ENCODE measurements at regions not wholly inside any gene's neighbourhood (a gene's known extent, or its start where the extent isn't known, plus 50 kb on each side); places are given as distances from the start of the nearest gene placed in this dataset.

DNA sequence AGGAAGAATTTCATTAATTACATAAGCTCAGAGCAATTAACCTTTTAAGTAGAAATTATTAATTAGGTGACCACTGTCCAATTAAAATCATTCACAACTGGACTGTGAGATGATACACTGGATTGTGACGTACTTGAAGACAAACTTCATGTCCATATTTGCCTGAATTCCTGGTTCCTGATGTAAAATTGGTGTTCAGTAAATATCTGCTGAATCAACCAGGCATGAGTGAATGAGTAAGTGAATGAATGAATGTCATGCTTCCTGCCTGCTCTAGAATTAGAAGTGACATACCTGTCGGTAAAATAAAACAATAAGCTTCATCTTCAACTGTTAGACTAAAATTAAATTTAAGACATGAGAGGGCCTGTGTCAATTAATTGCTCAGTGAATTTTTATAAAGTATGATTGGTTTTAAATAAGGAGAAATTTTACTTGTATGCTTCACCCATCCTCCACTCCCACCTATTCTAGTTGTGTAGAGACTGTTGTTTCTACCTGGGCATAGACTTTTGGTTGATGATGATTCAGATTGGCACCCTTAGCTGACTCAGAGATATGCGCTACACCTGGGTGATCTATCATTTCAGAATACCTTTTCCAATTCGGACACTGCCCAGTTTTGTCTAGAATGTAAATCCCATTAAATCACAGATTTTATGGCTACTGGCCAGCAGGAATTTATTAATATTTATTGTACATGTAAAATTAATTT, 56.9 kb upstream of the PTGS2 start:
- no peak overlapping the region for H3K4me2 ChIP-seq (ENCODE audit: control insufficient read depth, insufficient read depth)
- 24% methylated on average over 4 of the region's 4 CpGs for WGBS (ENCODE audit: insufficient coverage, insufficient replicate concordance, low lambda C conversion rate, missing lambda C conversion rate)

More for the DNA sequence above, 56.9 kb upstream of the PTGS2 start:
- Histone ChIP-seq H3K79me2 (ENCODE audit: control insufficient read depth, insufficient read depth, low read length) (no peaks in the 10 kb centered on the region), H3K9me3 (replicated peaks; ENCODE audit: control insufficient read depth, insufficient read depth, low read length) (no peaks in the 10 kb centered on the region), H3K27ac (ENCODE audit: control insufficient read depth, insufficient read depth) (no peak overlapping the region), H2AFZ (ENCODE audit: control insufficient read depth, low read depth, low read length) (no peak overlapping the region), H4K20me1 (ENCODE audit: control insufficient read depth, insufficient read depth) (no peaks in the 10 kb centered on the region), H3K36me3 (ENCODE audit: control insufficient read depth in 2 of 2, insufficient read depth in 2 of 2, low read length in 1 of 2) (no peaks in the 10 kb centered on the region), H3K27me3 (replicated peaks in 1 of 2; ENCODE audit: control insufficient read depth in 2 of 2, insufficient read depth in 2 of 2, low read length in 1 of 2) (no peaks in the 10 kb centered on the region), H3K4me1 (ENCODE audit: control insufficient read depth, insufficient read depth, low read length) (peaks cover 8% of the 10 kb centered on the region; the same call in 1 of the 2 replicates), H3K9ac (ENCODE audit: control insufficient read depth, insufficient read depth, low read length) (no peak overlapping the region), H3K4me3 (no peak overlapping the region)
- in situ Hi-C loops (cut with MboI) (no loop called here), intact Hi-C loops (cut with micrococcal nuclease; ENCODE audit: unreplicated experiment) (no loop called here)
- POLR2A ChIA-PET: interaction anchor here (0.5 kb wide), 1 partner anchor 19 kb away, joined by 6 read pairs; no protein-coding TSS in a partner anchor
- CTCF ChIA-PET: no interaction called here
- ATAC-seq (no peak), DNase-seq (ENCODE audit: low read depth, low spot score) (no peak), FAIRE-seq (no peak)
- no TSS peak for BruUV-seq (replicated peaks)
- RAD21 ChIA-PET (ENCODE audit: unreplicated experiment): no interaction called here
- SMC1A ChIA-PET (ENCODE audit: uncharacterized antibody, unreplicated experiment): interaction anchor here (0.7 to 1.3 kb wide), 2 partner anchors 143 to 243 kb away, joined by 3 read pairs; no protein-coding TSS in a partner anchor
- TF ChIP-seq, protein P1, sequence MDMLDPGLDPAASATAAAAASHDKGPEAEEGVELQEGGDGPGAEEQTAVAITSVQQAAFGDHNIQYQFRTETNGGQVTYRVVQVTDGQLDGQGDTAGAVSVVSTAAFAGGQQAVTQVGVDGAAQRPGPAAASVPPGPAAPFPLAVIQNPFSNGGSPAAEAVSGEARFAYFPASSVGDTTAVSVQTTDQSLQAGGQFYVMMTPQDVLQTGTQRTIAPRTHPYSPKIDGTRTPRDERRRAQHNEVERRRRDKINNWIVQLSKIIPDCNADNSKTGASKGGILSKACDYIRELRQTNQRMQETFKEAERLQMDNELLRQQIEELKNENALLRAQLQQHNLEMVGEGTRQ (IDR thresholded peaks at IDR 0.05; ENCODE audit: borderline replicate concordance, low read depth, low read length): no peak
- no peak for TF ChIP-seq POLR2AphosphoS2 (IDR thresholded peaks at IDR 0.05; ENCODE audit: low read depth, low read length)
- TF ChIP-seq, protein P2, sequence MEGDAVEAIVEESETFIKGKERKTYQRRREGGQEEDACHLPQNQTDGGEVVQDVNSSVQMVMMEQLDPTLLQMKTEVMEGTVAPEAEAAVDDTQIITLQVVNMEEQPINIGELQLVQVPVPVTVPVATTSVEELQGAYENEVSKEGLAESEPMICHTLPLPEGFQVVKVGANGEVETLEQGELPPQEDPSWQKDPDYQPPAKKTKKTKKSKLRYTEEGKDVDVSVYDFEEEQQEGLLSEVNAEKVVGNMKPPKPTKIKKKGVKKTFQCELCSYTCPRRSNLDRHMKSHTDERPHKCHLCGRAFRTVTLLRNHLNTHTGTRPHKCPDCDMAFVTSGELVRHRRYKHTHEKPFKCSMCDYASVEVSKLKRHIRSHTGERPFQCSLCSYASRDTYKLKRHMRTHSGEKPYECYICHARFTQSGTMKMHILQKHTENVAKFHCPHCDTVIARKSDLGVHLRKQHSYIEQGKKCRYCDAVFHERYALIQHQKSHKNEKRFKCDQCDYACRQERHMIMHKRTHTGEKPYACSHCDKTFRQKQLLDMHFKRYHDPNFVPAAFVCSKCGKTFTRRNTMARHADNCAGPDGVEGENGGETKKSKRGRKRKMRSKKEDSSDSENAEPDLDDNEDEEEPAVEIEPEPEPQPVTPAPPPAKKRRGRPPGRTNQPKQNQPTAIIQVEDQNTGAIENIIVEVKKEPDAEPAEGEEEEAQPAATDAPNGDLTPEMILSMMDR (IDR thresholded peaks at IDR 0.05 in 2 of 3, conservative IDR thresholded peaks at IDR 0.05 in 1 of 3; ENCODE audit: control insufficient read depth in 2 of 3, extremely low read depth in 1 of 3, insufficient read depth in 1 of 3, low read depth in 3 of 3, low read length in 3 of 3): no peak
- TF ChIP-seq FOXK2 (IDR thresholded peaks at IDR 0.05): no peak
- TF ChIP-seq BRCA1 (IDR thresholded peaks at IDR 0.05; ENCODE audit: low read depth, low read length): no peak
- TF ChIP-seq, protein P3, sequence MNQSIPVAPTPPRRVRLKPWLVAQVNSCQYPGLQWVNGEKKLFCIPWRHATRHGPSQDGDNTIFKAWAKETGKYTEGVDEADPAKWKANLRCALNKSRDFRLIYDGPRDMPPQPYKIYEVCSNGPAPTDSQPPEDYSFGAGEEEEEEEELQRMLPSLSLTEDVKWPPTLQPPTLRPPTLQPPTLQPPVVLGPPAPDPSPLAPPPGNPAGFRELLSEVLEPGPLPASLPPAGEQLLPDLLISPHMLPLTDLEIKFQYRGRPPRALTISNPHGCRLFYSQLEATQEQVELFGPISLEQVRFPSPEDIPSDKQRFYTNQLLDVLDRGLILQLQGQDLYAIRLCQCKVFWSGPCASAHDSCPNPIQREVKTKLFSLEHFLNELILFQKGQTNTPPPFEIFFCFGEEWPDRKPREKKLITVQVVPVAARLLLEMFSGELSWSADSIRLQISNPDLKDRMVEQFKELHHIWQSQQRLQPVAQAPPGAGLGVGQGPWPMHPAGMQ (IDR thresholded peaks at IDR 0.05; ENCODE audit: borderline replicate concordance): no peak
- TF ChIP-seq NR2C2 (IDR thresholded peaks at IDR 0.05; ENCODE audit: borderline replicate concordance, control insufficient read depth, insufficient read length, low read depth): no peak
- no peak for TF ChIP-seq CREB1 (IDR thresholded peaks at IDR 0.05; ENCODE audit: low read depth)
- no peak for TF ChIP-seq SUPT20H (IDR thresholded peaks at IDR 0.05; ENCODE audit: borderline replicate concordance, control insufficient read depth, low read depth, low read length)
- TF ChIP-seq MTA2 (IDR thresholded peaks at IDR 0.05; ENCODE audit: low read depth): no peak
- TF ChIP-seq SIX5 (IDR thresholded peaks at IDR 0.05; ENCODE audit: low read depth, low read length, severe bottlenecking): no peak
- TF ChIP-seq YY1 (IDR thresholded peaks at IDR 0.05; ENCODE audit: low read depth, low read length): no peak
- TF ChIP-seq MYB (IDR thresholded peaks at IDR 0.05; ENCODE audit: borderline replicate concordance, low read depth, low read length): no peak
- TF ChIP-seq, protein P4, sequence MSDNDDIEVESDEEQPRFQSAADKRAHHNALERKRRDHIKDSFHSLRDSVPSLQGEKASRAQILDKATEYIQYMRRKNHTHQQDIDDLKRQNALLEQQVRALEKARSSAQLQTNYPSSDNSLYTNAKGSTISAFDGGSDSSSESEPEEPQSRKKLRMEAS (IDR thresholded peaks at IDR 0.05; ENCODE audit: low read depth, low read length): no peak
- TF ChIP-seq, protein P5, sequence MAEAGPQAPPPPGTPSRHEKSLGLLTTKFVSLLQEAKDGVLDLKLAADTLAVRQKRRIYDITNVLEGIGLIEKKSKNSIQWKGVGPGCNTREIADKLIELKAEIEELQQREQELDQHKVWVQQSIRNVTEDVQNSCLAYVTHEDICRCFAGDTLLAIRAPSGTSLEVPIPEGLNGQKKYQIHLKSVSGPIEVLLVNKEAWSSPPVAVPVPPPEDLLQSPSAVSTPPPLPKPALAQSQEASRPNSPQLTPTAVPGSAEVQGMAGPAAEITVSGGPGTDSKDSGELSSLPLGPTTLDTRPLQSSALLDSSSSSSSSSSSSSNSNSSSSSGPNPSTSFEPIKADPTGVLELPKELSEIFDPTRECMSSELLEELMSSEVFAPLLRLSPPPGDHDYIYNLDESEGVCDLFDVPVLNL (IDR thresholded peaks at IDR 0.05; ENCODE audit: low read depth, low read length): no peak
- no peak for TF ChIP-seq DPF2 (IDR thresholded peaks at IDR 0.05)
- no peak for TF ChIP-seq CREM (IDR thresholded peaks at IDR 0.05; ENCODE audit: low read depth)
